Spleen (tissue), 11 donors: ENCODE measurements at regions not wholly inside any gene's neighbourhood (a gene's known extent, or its start where the extent isn't known, plus 50 kb on each side); places are given as distances from the start of the nearest gene placed in this dataset.

Source experiments
- DNase-seq: peaks from one replicate; pipeline ENCODE4 v3.0.0-alpha.2; 2020
- H3K27ac ChIP-seq, 8 donors: fragments of 200-600 bp; sonication (generic) in 7 of 8; 1 replicate in 4 of 8; 2 replicates in 4 of 8; pipeline versions ENCODE4 v1.5.0 to v1.8.0; 2016 to 2021; ENCODE audit warnings: inconsistent platforms in 4 of 8, mild to moderate bottlenecking in 4 of 8, moderate library complexity in 1 of 8
- H3K27me3 ChIP-seq, 7 donors: fragments of 200-600 bp; sonication (generic) in 6 of 7; replicated peaks in 1 of 7; 1 replicate in 4 of 7; 2 replicates in 3 of 7; pipeline versions ENCODE4 v1.5.0 to v1.8.0; 2016 to 2021; ENCODE audit warnings: inconsistent platforms in 3 of 7, mild to moderate bottlenecking in 1 of 7
- H3K36me3 ChIP-seq, 6 donors: fragments of 200-600 bp; sonication (generic) in 5 of 6; 1 replicate in 4 of 6; 2 replicates in 2 of 6; pipeline versions ENCODE4 v1.5.0 to v1.8.0; 2016 to 2021; ENCODE audit warnings: inconsistent platforms in 2 of 6
- H3K4me1 ChIP-seq, 6 donors: fragments of 200-600 bp; sonication (generic) in 5 of 6; 1 replicate in 3 of 6; 2 replicates in 3 of 6; pipeline versions ENCODE4 v1.5.0 to v1.8.0; 2016 to 2021; ENCODE audit warnings: inconsistent platforms in 3 of 6
- H3K4me3 ChIP-seq, 8 donors: fragments of 200-600 bp; sonication (generic) in 7 of 8; 1 replicate in 4 of 8; 2 replicates in 4 of 8; pipeline versions ENCODE4 v1.5.0 to v1.8.0; 2016 to 2021; ENCODE audit warnings: inconsistent platforms in 4 of 8, mild to moderate bottlenecking in 4 of 8, moderate library complexity in 2 of 8
- H3K9me3 ChIP-seq, 8 donors: fragments of 200-600 bp; sonication (generic) in 7 of 8; 1 replicate in 4 of 8; 2 replicates in 4 of 8; pipeline versions ENCODE4 v1.5.0 to v1.8.0; 2016 to 2021; ENCODE audit warnings: inconsistent platforms in 4 of 8
- CTCF ChIP-seq, 11 experiments: fragments of 200-600 bp in 7 of 11; fragments of 450-650 bp in 4 of 11; sonication (generic) in 4 of 11; IDR thresholded peaks in 8 of 11; conservative IDR thresholded peaks in 3 of 11; 1 replicate in 7 of 11; 2 replicates in 4 of 11; pipeline versions ENCODE4 v1.4.0 to v1.8.0; 2016 to 2021; ENCODE audit warnings: antibody characterized with exemption in 11 of 11, inconsistent platforms in 4 of 11, mild to moderate bottlenecking in 1 of 11
- POLR2A ChIP-seq, 3 donors: fragments of 450-650 bp; IDR thresholded peaks; one replicate each; pipeline ENCODE4 v1.5.1; 2017; ENCODE audit warnings: antibody characterized with exemption in 3 of 3, mild to moderate bottlenecking in 1 of 3
- POLR2AphosphoS5 ChIP-seq, 3 donors: sonication (generic); formaldehyde crosslinking; IDR thresholded peaks; one replicate each; pipeline ENCODE4 v1.5.1; 2017; ENCODE audit warnings: antibody characterized with exemption in 3 of 3
- WGBS, 5 donors: extraction: QIAGEN DNeasy Blood & Tissue Kit in 3 of 5; methylation state at CpG; one replicate each; pipeline versions ENCODE4 v1.1.5 to v1.1.7; 2013 to 2018; 5-methylcytosine and 5-hydroxymethylcytosine counted together
- intact Hi-C: fragments of 100-400 bp; cut with DNase I; formaldehyde crosslinking; loops from one replicate; pipeline ENCODE4 v1.15.0; 2023; ENCODE audit warnings: low total_unique reads
- donor health status: healthy with polysubstance abuse.
- donor health status: DM: no; HTN: no; CAD: no; lungs with moderate emphysema.
- donor health status: DM: no; HTN: no; CAD: no.
- donor health status: Bipolar disorder and iron deficiency.
- donor health status: healthy.
- donor health status: DM: no; HTN: no; CAD: no.
- donor health status: DM: yes; HTN: yes; CAD: no.

GRCh38 chr6:14228571-14228970 is 111.0 kb downstream of the CD83 start:
- H3K4me1 ChIP-seq = peaks cover 0 to 24% (median 13%) of the 10 kb centered on the region in 6 donors
- no peak overlapping the region for H3K4me3 ChIP-seq
- H3K27ac ChIP-seq = no peak overlapping the region
- no peak for TF ChIP-seq CTCF (IDR thresholded peaks at IDR 0.05 in 8 of 11, conservative IDR thresholded peaks at IDR 0.05 in 3 of 11)
- no peak for TF ChIP-seq POLR2A (IDR thresholded peaks at IDR 0.05)
- no peak for TF ChIP-seq POLR2AphosphoS5 (IDR thresholded peaks at IDR 0.05)
- 42 to 54% (median 50%) methylated on average over 7 of the region's 7 CpGs for WGBS, 5 donors
- intact Hi-C loops = no loop called here
- H3K36me3 ChIP-seq = no peaks in the 10 kb centered on the region
- DNase-seq = no peak
- H3K9me3 ChIP-seq = peaks cover 0 to 5% (median 0%) of the 10 kb centered on the region in 8 donors
- no peaks in the 10 kb centered on the region for H3K27me3 ChIP-seq

GRCh38 chr6:14231071-14231483 is 113.5 kb downstream of the CD83 start:
- peaks cover 0 to 2% (median 0%) of the 10 kb centered on the region in 8 donors for H3K9me3 ChIP-seq
- H3K36me3 ChIP-seq = no peaks in the 10 kb centered on the region
- H3K27ac ChIP-seq = no peak overlapping the region
- H3K4me1 ChIP-seq = peaks cover 0 to 7% (median 0%) of the 10 kb centered on the region in 6 donors
- H3K4me3 ChIP-seq = no peak overlapping the region
- WGBS, 5 donors = 79 to 92% (median 89%) methylated on average over 6 of the region's 6 CpGs
- no peak for DNase-seq
- intact Hi-C loops = no loop called here
- no peaks in the 10 kb centered on the region for H3K27me3 ChIP-seq
- no peak for TF ChIP-seq CTCF (IDR thresholded peaks at IDR 0.05 in 8 of 11, conservative IDR thresholded peaks at IDR 0.05 in 3 of 11)
- TF ChIP-seq POLR2AphosphoS5 (IDR thresholded peaks at IDR 0.05) = no peak
- TF ChIP-seq POLR2A (IDR thresholded peaks at IDR 0.05) = no peak

- peaks cover 0 to 7% (median 0%) of the 10 kb centered on the region in 6 donors for H3K4me1 ChIP-seq
- H3K9me3 ChIP-seq = no peaks in the 10 kb centered on the region
- no peaks in the 10 kb centered on the region for H3K27me3 ChIP-seq
- no peak for TF ChIP-seq CTCF (IDR thresholded peaks at IDR 0.05 in 8 of 11, conservative IDR thresholded peaks at IDR 0.05 in 3 of 11)
- TF ChIP-seq POLR2AphosphoS5 (IDR thresholded peaks at IDR 0.05) = no peak
- DNase-seq = no peak
- intact Hi-C loops = no loop called here
- H3K4me3 ChIP-seq = no peak overlapping the region
- WGBS, 5 donors = 91 to 92% (median 91%) methylated on average over 7 of the region's 7 CpGs
- no peak overlapping the region for H3K27ac ChIP-seq
- no peaks in the 10 kb centered on the region for H3K36me3 ChIP-seq
These were observed 114.1 kb downstream of the CD83 start for GRCh38 chr6:14231501-14232280.

GRCh38 chr6:14232889-14233288 is 115.3 kb downstream of the CD83 start:
- Histone ChIP-seq H3K27ac (no peak overlapping the region), H3K4me1 (peaks cover 0 to 7% (median 0%) of the 10 kb centered on the region in 6 donors), H3K9me3 (no peaks in the 10 kb centered on the region), H3K36me3 (no peaks in the 10 kb centered on the region), H3K4me3 (no peak overlapping the region), H3K27me3 (no peaks in the 10 kb centered on the region)
- DNase-seq = no peak
- intact Hi-C loops = no loop called here
- no peak for TF ChIP-seq POLR2A (IDR thresholded peaks at IDR 0.05)
- TF ChIP-seq POLR2AphosphoS5 (IDR thresholded peaks at IDR 0.05) = no peak
- no peak for TF ChIP-seq CTCF (IDR thresholded peaks at IDR 0.05 in 8 of 11, conservative IDR thresholded peaks at IDR 0.05 in 3 of 11)
- WGBS, 5 donors = 85 to 100% (median 92%) methylated on average over 2 of the region's 2 CpGs
